Stimulated activated CD8-positive, alpha-beta memory T cell treated with anti-CD3 and anti-CD28 coated beads, Interleukin-7, amount 100 ng/mL, for 4 hours (primary cell): ENCODE measurements at regions not wholly inside any gene's neighbourhood (a gene's known extent, or its start where the extent isn't known, plus 50 kb on each side); places are given as distances from the start of the nearest gene placed in this dataset.
"Not testable (repeated sequence)": the region's sequence is repeated elsewhere in the genome, so short reads cannot be mapped to it uniquely, and the experiment has no call there.

Experiments used
- DNase-seq, 2 donors: peaks; one replicate each; pipeline ENCODE4 v3.0.0-alpha.2; 2020; ENCODE audit warnings: low read depth in 2 of 2

- DNase-seq: no peak
Observed at GRCh38 chr12:68478516-68479260, 132.0 kb upstream of the RAP1B start.

DNA sequence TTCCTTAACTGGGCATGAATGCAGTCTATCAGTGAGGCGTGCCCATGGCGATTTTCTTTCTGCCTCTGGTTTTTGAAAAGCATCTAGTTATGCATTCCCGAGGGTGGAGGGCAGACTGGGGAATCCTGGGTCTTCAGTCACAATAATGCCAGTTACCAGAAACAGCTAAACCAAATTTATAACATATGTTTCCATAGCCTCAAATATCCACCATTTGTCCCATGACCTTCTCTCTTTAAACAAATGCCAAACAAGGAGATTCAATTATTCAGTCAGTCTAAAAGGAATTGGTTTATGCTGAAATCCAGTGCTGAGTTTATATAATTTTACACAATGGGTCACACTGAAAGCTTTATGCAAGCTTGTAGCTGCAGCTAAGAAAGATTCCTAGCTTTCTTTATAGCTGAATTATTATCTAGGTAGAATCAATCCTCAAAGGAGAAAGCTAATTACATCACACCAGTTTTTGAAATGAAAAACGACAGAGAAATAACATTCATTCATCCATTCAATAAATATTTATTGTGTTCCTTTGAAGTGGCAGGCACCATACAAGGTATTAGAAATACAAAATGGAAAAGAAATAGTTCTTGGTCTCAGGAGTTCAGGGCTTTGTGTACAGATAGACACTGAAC is 131.3 kb upstream of the RAP1B start:
- DNase-seq: no peak

GRCh38 chr12:68479896-68480291 is 130.8 kb upstream of the RAP1B start:
- DNase-seq: no peak

DNA sequence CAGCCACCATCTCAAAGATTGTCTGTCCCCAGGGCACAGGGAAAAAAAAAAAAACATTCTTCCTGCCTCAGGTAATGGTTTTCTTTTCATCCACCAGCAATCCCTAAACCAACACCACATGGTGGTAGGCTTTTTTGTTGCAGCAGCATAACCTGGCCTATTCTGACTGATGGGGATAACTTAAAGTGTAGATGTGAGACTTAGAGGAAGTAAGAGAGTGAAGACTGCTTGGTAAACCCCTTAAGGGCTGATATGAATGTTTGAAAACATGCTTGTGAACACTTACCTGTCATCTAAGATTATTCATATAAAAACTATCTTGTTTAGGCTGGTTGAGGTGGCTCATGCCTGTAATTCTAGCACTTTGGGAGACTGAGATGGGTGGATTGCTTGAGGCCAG is 130.2 kb upstream of the RAP1B start:
- no peak for DNase-seq

DNA sequence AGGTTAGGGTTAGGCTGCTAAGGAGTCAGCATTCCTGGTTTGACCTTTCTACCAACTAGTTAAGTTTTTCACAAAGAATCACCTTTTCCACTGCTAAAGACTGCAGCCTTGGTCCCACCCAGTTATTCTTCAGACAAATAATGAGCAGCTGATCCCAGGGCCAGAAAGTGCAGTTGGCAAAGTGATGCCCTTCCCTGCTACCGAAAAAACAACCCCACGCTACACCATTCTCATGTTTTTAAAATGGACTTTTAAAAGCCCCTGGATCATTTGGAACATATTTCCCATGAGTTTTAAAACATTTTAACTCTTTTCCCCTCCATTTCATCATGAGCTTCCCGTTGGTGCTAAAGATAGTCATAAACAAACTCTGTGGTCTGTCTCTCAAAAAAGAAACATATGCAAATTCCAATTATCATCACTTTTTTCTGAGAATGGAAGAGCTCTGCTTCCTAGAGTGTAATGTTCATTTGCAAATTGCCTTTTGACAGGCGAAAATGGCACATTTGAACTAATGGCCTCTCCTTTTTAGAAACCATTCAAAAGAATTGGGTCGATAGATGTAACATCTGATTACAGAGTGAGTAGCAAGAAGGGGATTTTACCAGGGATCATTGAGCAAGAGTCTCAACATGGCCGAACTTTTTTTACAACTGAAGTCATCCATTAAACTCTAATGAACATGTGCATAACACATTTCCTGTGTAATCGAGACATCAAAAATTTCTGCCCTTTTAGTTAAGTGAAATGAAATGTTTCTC is 129.3 kb upstream of the RAP1B start:
- DNase-seq: no peak

DNA sequence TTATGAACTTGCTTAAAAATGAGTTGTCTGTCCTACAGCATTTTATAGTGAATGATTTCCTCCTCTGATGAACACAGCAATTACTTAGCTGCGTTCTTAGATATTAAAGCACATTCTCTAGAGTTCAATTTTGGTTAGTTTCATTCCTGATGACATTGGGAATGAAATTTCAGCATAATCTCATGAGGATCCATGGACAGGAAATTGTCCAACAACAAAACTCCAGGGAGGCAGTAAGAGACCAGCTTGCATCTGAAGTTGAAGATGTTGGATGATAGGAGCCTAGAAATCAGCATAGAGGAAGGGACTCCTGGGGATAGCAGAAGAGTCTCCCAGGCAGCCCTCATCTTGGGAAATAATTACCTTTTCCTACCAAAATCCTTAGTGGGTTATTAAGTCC is 128.7 kb upstream of the RAP1B start:
- DNase-seq: no peak

DNA sequence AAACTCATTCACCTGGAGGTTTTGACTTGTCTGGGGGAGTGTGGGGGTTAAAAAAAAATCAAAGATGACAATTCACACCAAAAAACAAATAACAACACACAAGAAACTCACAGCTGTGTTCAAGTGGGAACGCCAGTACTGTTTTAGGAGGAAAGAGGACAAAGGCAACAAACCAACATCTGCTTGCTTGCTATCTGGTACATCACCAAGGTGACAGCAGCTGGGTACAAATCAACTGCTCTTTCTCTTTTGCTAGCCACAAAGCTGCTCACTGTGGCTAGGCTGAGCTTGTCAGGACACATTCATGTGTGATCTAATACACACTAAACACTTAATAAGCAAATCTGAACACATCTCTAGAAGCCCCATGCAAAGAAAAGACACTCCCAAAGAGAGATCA is 128.0 kb upstream of the RAP1B start:
- DNase-seq: peak in 1 of 2 donors; percentile 2

DNA sequence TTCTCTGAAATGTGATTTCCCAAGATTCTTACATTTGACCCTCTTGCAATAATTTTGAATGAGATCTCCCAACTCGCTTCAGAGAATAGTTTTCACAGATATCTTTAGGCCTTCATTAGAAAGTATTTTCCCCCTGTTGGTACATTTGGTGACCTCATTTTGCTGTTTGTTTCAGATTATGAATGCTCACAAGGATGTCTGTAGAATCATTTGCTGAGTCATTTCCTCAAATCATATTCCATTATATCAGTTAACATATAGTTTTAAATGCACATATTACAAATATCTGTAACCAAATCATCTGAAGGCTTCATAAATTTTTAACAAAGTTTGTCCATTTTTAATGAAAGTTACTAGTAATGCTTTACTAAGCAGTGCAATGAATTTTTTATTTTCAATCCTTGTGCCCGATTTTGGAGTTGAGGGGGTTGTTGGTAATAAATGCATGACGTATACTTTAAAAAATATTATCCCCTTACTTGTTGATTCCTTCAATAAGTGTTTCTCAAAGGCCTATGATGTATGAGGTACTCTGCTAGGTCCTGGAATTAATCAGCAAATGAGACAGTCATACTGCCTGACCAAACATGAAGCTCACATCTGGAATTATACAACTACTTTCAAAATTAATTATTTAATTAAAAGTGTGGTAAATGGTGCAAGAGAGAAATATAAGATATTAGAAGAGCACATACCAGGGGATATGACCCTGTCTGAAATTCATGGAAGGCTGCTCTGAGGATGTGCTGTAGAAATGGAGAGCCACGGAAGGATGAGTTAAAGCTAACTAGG is 126.9 kb upstream of the RAP1B start:
- DNase-seq: no peak

- not testable (repeated sequence) for DNase-seq
Observed at GRCh38 chr12:68484578-68484977, 126.1 kb upstream of the RAP1B start.

DNA sequence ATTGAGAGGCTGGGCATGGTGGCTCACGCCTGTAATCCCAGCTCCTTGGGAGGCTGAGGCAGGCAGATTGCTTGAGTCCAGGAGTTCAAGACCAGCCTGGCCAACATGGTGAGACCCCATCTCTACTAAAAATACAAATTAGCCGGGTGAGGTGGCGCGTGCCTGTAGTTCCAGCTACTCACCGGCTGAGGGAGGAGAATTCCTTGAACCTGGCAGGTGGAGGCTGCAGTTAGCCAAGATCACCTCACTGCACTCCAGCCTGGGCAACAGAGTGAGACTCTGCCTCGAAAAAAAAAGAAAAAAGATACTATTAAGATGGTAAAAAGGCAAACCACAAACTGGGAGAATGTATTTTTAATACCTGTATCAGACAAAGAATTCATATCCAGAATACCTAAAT is 124.2 kb upstream of the RAP1B start:
- DNase-seq: not testable (repeated sequence)

GRCh38 chr12:68487721-68488309 is 122.9 kb upstream of the RAP1B start:
- DNase-seq: no peak

- DNase-seq: no peak
Observed at GRCh38 chr12:68489273-68489672, 121.4 kb upstream of the RAP1B start.

- no peak for DNase-seq
Observed at GRCh38 chr12:68490476-68490875, 120.2 kb upstream of the RAP1B start.

GRCh38 chr12:68491204-68491960 is 119.3 kb upstream of the RAP1B start:
- DNase-seq: no peak

DNA sequence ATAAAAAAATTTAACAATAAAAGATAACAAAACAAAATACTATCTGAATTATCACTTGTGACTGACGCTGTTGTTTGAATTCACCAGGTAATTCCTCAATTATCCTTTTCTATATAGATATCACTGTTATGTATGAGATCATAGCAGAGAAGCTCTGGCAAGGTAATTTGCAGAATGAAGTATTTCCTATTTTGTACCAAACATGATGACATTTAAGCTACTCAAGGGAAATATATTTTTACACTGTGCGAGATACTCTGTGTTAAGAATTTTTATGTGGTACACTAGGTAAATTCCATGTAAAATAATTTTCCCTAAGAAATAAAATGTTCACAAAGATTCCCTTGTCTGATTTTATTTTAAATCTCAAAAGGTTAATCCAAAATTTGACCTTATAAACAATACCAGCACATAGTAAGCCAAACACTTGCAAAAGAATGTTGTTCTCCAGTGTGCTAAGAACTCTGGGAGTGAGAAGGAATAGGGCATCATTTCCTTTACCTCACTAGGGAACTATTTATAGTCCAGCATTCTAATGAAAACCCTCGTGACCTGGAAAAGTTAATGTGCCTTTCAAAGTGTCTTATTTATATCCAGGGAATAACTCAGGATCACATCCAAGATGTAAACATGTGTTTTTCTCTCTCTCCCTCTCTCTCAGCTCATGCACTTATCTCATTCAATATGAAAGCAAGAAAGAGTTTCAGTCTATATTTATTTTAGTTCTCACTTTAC is 115.2 kb upstream of the RAP1B start:
- DNase-seq: no peak

DNA sequence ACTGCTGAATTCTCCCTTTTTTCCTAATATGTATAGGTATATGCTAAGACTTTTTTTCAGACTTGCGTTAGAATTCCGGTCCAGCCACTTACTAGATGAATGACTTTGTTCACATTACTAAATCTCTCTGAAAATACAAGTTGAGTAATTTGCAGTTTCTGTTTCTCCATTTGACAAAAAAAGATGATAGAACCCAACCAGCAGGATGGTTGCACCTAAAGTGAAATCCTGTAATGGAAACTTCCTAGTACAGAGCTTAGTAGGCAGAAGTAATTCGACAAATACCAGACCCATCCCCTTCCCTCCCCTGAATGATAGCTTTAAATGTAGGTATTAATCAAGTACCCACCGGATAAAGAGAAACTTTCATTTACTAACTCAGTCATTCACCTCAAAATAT is 113.6 kb upstream of the RAP1B start:
- no peak for DNase-seq

DNA sequence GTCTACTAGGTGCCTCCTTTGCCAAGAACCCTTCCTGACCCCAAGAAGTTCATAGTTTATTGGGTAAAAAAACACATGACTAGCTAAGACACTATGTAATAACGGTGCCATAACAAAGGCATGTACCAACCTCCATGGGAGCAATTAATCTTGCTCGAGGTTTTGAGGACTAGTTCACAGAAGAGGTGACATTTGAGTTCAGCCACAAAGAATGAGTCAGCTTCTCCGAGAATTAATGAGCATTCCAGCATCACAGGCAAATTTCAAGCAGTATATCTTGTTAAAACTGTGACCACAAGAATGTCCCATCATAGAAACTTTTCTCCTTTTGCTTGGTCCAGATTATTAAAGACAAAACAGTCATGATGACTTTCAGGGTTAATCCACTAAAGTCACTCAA is 113.0 kb upstream of the RAP1B start:
- no peak for DNase-seq

DNA sequence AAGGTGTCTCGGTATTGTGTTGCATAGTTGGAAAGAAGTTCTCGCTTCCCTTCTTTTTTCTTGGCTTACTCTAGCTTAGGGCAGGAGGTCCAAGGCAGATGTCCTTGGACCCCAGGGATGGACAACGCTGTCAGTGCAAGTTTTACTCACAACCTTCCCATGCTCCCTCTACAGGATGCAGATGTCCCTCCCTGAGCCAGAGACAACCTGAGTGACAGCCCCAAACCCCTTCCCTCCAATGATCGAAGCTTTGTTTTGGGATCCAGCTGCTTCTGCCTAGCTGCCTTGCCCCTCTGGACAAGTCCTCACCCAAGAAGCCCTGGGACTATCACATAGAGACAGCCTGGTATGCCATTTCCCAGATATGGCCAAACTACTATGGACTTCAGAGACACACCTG is 112.0 kb upstream of the RAP1B start:
- no peak for DNase-seq

DNA sequence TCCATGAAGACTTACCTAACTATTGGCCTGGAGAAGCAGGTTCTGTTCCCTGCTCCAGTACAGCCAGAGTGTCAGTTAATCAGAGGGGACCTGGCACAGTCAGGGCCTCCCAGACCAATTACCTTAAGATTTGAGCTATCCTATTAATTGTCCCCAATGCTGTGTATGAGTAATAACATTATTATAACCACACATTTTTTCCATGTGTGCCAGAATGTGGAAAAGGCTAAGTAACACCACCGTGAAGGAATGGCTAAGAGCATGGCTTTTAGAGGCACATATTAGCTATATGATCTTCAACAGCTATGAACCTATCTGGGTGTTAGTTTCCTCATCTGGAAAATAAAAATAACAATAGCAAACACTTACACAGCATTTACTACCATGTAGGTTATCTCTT is 111.1 kb upstream of the RAP1B start:
- DNase-seq: no peak

GRCh38 chr12:68501226-68501625 is 109.5 kb upstream of the RAP1B start:
- no peak for DNase-seq
